ENCODE measurements at regions not wholly inside any gene's neighbourhood (a gene's known extent, or its start where the extent isn't known, plus 50 kb on each side); places are given as distances from the start of the nearest gene placed in this dataset.

DNA sequence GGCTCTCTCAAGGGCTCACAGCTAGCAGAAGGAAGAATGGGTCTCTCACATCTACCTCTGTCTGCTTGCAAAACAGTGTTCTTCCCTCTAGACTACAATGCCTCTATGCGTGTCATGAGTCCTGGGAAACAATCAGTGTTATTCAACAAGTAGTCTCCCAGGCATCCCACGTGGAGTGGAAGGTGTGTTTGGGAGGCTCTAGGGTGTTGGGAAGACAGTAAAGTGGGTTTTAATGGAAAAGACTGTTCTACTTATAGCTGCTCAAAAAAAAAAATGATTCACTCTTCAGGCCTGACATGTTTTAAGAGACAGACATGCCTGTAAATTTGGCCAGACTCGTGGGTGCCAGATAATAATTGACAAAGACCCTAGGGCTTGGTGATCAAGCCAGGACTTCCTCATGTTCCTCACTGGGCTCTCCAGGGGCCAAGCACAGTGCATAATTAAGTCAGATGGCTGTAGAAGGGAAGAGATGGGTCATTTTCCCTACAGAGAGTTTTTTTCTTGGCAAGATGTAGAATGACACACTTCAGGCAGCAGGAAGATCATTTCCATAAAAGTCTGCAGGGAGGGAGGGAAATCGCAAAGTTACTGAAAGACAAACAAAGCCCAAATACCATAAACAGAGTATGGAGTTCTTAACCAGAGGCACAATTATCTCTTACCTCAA, 246.4 kb downstream of the ACTL7B start:
- no peak for DNase-seq (ENCODE audit: extremely low spot score, unreplicated experiment)
- H3K27me3 Mint-ChIP-seq (ENCODE audit: unreplicated experiment), result peaks cover 17% of the 10 kb centered on the region
- H3K4me1 Mint-ChIP-seq (ENCODE audit: unreplicated experiment), result peaks cover 12% of the 10 kb centered on the region
- no peaks in the 10 kb centered on the region for H3K36me3 Mint-ChIP-seq (ENCODE audit: unreplicated experiment)
- H3K4me3 Mint-ChIP-seq (ENCODE audit: unreplicated experiment), result no peak overlapping the region
- TF ChIP-seq, protein P1, sequence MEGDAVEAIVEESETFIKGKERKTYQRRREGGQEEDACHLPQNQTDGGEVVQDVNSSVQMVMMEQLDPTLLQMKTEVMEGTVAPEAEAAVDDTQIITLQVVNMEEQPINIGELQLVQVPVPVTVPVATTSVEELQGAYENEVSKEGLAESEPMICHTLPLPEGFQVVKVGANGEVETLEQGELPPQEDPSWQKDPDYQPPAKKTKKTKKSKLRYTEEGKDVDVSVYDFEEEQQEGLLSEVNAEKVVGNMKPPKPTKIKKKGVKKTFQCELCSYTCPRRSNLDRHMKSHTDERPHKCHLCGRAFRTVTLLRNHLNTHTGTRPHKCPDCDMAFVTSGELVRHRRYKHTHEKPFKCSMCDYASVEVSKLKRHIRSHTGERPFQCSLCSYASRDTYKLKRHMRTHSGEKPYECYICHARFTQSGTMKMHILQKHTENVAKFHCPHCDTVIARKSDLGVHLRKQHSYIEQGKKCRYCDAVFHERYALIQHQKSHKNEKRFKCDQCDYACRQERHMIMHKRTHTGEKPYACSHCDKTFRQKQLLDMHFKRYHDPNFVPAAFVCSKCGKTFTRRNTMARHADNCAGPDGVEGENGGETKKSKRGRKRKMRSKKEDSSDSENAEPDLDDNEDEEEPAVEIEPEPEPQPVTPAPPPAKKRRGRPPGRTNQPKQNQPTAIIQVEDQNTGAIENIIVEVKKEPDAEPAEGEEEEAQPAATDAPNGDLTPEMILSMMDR (IDR thresholded peaks at IDR 0.05), result no peak
- H3K9me3 Mint-ChIP-seq (ENCODE audit: unreplicated experiment), result no peaks in the 10 kb centered on the region
- H3K27ac Mint-ChIP-seq (ENCODE audit: unreplicated experiment), result no peak overlapping the region

DNA sequence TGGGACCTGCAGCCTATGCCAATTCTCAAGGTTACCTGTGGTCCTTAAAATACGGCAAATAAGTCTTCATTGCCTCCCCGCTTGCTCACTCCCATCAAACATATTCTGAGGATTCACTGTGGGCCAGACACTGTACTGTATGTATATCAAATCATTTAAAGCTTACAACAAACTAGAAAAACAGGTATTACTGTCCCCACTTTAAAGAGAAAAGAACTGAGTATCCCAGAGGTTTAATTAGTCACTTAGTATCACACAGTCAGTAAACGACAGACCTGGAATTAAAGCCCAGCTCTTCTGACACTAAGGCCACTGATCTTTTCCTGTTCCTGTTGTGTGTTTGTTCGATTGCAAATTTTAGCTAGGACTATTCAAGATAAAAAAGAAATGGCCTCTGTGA, 248.2 kb downstream of the ACTL7B start:
- H3K27ac Mint-ChIP-seq (ENCODE audit: unreplicated experiment), result no peak overlapping the region
- peaks cover 12% of the 10 kb centered on the region for H3K4me1 Mint-ChIP-seq (ENCODE audit: unreplicated experiment)
- no peaks in the 10 kb centered on the region for H3K9me3 Mint-ChIP-seq (ENCODE audit: unreplicated experiment)
- H3K27me3 Mint-ChIP-seq (ENCODE audit: unreplicated experiment), result peaks cover 23% of the 10 kb centered on the region
- H3K36me3 Mint-ChIP-seq (ENCODE audit: unreplicated experiment), result no peaks in the 10 kb centered on the region
- no peak overlapping the region for H3K4me3 Mint-ChIP-seq (ENCODE audit: unreplicated experiment)
- no peak for DNase-seq (ENCODE audit: extremely low spot score, unreplicated experiment)
- TF ChIP-seq, protein P1 (IDR thresholded peaks at IDR 0.05), result no peak

DNA sequence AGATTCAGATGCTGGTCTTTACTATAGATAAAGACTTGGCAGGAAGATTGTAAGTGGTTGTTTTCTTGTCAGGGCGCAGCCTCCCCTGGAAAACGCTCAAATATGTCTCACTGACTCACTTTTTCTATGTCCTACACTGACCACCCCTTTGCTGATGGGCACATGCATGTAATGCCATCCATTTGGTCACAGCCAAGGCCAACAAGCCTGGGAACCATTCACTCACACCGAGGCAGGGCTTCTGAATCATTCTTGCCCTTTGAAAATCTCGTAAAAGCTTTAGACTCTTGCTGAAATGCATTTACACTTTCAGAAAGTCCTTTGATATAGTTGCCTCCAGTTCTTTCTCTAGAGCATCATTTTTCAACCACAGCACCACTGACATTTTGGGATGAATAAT, 249.4 kb downstream of the ACTL7B start:
- DNase-seq (ENCODE audit: extremely low spot score, unreplicated experiment), result no peak
- Mint-ChIP-seq H3K27ac (ENCODE audit: unreplicated experiment) (no peak overlapping the region), H3K27me3 (ENCODE audit: unreplicated experiment) (peaks cover 29% of the 10 kb centered on the region), H3K4me1 (ENCODE audit: unreplicated experiment) (peaks cover 12% of the 10 kb centered on the region), H3K4me3 (ENCODE audit: unreplicated experiment) (no peak overlapping the region), H3K9me3 (ENCODE audit: unreplicated experiment) (no peaks in the 10 kb centered on the region), H3K36me3 (ENCODE audit: unreplicated experiment) (no peaks in the 10 kb centered on the region)
- TF ChIP-seq, protein P1 (IDR thresholded peaks at IDR 0.05), result no peak

DNA sequence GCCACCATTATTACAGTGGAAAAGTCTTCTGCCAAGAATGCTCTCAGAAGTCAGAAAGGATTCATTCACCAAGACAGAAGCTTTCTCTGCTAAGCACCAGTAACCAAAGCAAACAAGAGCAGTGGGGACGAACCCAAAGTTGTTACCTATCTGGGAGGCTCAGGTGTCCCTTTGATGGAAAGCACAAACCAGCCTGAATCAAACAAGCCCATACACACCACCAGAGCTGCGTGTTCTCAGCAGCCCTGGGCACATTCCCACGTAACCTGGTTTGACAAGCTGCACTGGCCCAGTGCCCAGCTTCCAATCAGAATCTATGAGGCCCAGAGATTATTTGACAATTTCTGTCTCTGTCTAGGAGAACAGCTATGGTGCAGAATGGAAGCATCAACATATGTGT, 252.6 kb downstream of the ACTL7B start:
- Mint-ChIP-seq H3K27me3 (ENCODE audit: unreplicated experiment) (peaks cover 20% of the 10 kb centered on the region), H3K4me3 (ENCODE audit: unreplicated experiment) (no peak overlapping the region), H3K9me3 (ENCODE audit: unreplicated experiment) (no peaks in the 10 kb centered on the region), H3K36me3 (ENCODE audit: unreplicated experiment) (no peaks in the 10 kb centered on the region), H3K27ac (ENCODE audit: unreplicated experiment) (no peak overlapping the region), H3K4me1 (ENCODE audit: unreplicated experiment) (peaks cover 18% of the 10 kb centered on the region)
- TF ChIP-seq, protein P1 (IDR thresholded peaks at IDR 0.05), result no peak
- no peak for DNase-seq (ENCODE audit: extremely low spot score, unreplicated experiment)

DNA sequence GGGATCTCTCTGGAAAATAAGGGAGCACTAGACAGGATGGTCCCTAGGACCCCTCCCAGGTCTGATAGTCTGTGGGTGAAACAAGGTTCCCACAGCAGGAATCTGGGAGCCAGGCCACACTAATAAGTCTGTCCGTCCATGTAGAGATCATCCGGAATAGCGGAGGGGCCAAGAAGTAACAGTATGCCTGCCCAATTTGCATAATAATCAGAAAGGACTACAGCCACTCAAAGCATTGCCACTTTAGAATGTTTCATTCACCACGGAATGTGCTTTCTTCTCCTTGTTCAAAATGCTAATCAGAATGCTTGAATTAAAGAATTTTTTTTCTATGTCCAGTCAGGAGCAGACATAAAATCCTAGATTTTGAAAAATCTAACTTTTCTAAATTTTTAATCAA, 254.9 kb downstream of the ACTL7B start:
- Mint-ChIP-seq H3K27me3 (ENCODE audit: unreplicated experiment) (peaks cover 29% of the 10 kb centered on the region), H3K4me3 (ENCODE audit: unreplicated experiment) (no peak overlapping the region), H3K4me1 (ENCODE audit: unreplicated experiment) (peaks cover 18% of the 10 kb centered on the region)

More for the DNA sequence above, 254.9 kb downstream of the ACTL7B start:
- TF ChIP-seq, protein P1 (IDR thresholded peaks at IDR 0.05), result no peak
- H3K27ac Mint-ChIP-seq (ENCODE audit: unreplicated experiment), result no peak overlapping the region
- DNase-seq (ENCODE audit: extremely low spot score, unreplicated experiment), result no peak
- H3K36me3 Mint-ChIP-seq (ENCODE audit: unreplicated experiment), result no peaks in the 10 kb centered on the region
- no peaks in the 10 kb centered on the region for H3K9me3 Mint-ChIP-seq (ENCODE audit: unreplicated experiment)

All from osteocyte (in vitro differentiated cells).